Endothelial cell of umbilical vein (primary cell): ENCODE measurements at regions not wholly inside any gene's neighbourhood (a gene's known extent, or its start where the extent isn't known, plus 50 kb on each side); places are given as distances from the start of the nearest gene placed in this dataset.

Experiments used
- BruUV-seq: library from RNA; stranded (reverse); fragments of 400-500 nt; replicated peaks from 2 replicates; lab custom pipeline; 2021; lab: Mats Ljungman, UMichigan
- CTCF ChIA-PET: fragments of 300-600, 350-600 bp; sonication (Branson Sonifier 250); formaldehyde crosslinking; loops from one replicate; lab custom pipeline; 2021; ENCODE audit warnings: antibody characterized with exemption, inconsistent platforms; lab: Charles Lee
- POLR2A ChIA-PET: fragments of 300-600, 350-600 bp; sonication (Branson Sonifier 250); formaldehyde crosslinking; loops from one replicate; lab custom pipeline; 2021; ENCODE audit warnings: antibody characterized with exemption, inconsistent platforms; lab: Charles Lee
- DNase-seq: peaks from one replicate; pipeline ENCODE4 v3.0.0-alpha.2; 2011; ENCODE audit warnings: low read depth, low spot score
- FAIRE-seq: peaks from 2 replicates; lab custom pipeline; 2011; peaks lifted over from hg19 to GRCh38; lab: Jason Lieb, UNC
- H2AFZ ChIP-seq: 2 replicates; pipeline ENCODE4 v1.6.0; 2012; ENCODE audit warnings: low read depth, low read length, control low read depth, inconsistent platforms
- H3K27ac ChIP-seq: 2 replicates; pipeline ENCODE4 v1.5.1; 2011; ENCODE audit warnings: low read depth, mild to moderate bottlenecking, control low read depth, low read length, moderate library complexity; ENCODE audit not compliant: insufficient read depth
- H3K27me3 ChIP-seq, 2 experiments: 2 replicates each; pipeline versions ENCODE4 v1.6.0 to v1.6.1; 2011; ENCODE audit warnings: low read length in 2 of 2, mixed read lengths in 1 of 2; ENCODE audit not compliant: control insufficient read depth in 2 of 2, insufficient read depth in 2 of 2
- H3K36me3 ChIP-seq, 2 experiments: 2 replicates in 1 of 2; 3 replicates in 1 of 2; pipeline ENCODE4 v1.5.1; 2011; ENCODE audit warnings: low read length in 2 of 2, mild to moderate bottlenecking in 1 of 2, moderate library complexity in 1 of 2; ENCODE audit not compliant: control insufficient read depth in 2 of 2, insufficient read depth in 2 of 2; ENCODE audit errors: extremely low read depth in 1 of 2
- H3K4me1 ChIP-seq: 3 replicates; pipeline ENCODE4 v1.5.1; 2011; ENCODE audit warnings: mild to moderate bottlenecking, low read length; ENCODE audit not compliant: control insufficient read depth, insufficient read depth; ENCODE audit errors: extremely low read depth
- H3K4me2 ChIP-seq: 2 replicates; pipeline ENCODE4 v1.6.1; 2011; ENCODE audit warnings: low read length, control low read depth, mixed read lengths; ENCODE audit not compliant: insufficient read depth
- H3K4me3 ChIP-seq, 3 experiments: fragments of 200-600 bp in 1 of 3; sonication (generic), shearing (Covaris generic) in 1 of 3; replicated peaks in 1 of 3; 2 replicates each; pipeline ENCODE4 v1.5.1; 2011 to 2016; ENCODE audit warnings: control low read depth in 3 of 3, low read length in 3 of 3, mild to moderate bottlenecking in 2 of 3, inconsistent platforms in 1 of 3, low read depth in 1 of 3, moderate library complexity in 1 of 3; ENCODE audit not compliant: insufficient read depth in 1 of 3
- H3K79me2 ChIP-seq: 2 replicates; pipeline ENCODE4 v1.6.0; 2012; ENCODE audit warnings: low read length, inconsistent platforms; ENCODE audit not compliant: control insufficient read depth, insufficient read depth
- H3K9ac ChIP-seq: replicated peaks from 2 replicates; pipeline ENCODE3; 2011; ENCODE audit warnings: low read length, control low read depth; ENCODE audit not compliant: insufficient read depth; ENCODE audit errors: extremely low read depth
- H3K9me1 ChIP-seq: replicated peaks from 3 replicates; pipeline ENCODE4 v1.6.0; 2011; ENCODE audit warnings: mild to moderate bottlenecking, low read length; ENCODE audit not compliant: control insufficient read depth, insufficient read depth; ENCODE audit errors: extremely low read depth
- H3K9me3 ChIP-seq: replicated peaks from 2 replicates; pipeline ENCODE4 v1.5.1; 2012; ENCODE audit warnings: low read length, inconsistent platforms; ENCODE audit not compliant: control insufficient read depth, insufficient read depth
- H4K20me1 ChIP-seq: replicated peaks from 2 replicates; pipeline ENCODE3; 2011; ENCODE audit warnings: mild to moderate bottlenecking, low read length; ENCODE audit not compliant: control insufficient read depth, insufficient read depth; ENCODE audit errors: extremely low read depth
- CTCF ChIP-seq, 2 donors: IDR thresholded peaks; 1 replicate in 1 of 2; 2 replicates in 1 of 2; pipeline ENCODE4 v1.5.1; 2011; ENCODE audit warnings: low read length in 2 of 2, mild to moderate bottlenecking in 2 of 2, moderate library complexity in 2 of 2, control low read depth in 1 of 2, inconsistent platforms in 1 of 2, low read depth in 1 of 2; ENCODE audit not compliant: insufficient read depth in 1 of 2; ENCODE audit errors: extremely low read depth in 1 of 2
- EZH2 ChIP-seq: IDR thresholded peaks from 2 replicates; pipeline ENCODE4 v1.6.1; 2012; ENCODE audit warnings: borderline replicate concordance, low read depth, mild to moderate bottlenecking, moderate library complexity, low read length, inconsistent platforms; ENCODE audit not compliant: severe bottlenecking
- FOS ChIP-seq: IDR thresholded peaks from 2 replicates; pipeline ENCODE4 v1.6.1; 2011; ENCODE audit warnings: mild to moderate bottlenecking, low read length, moderate library complexity, borderline replicate concordance; ENCODE audit not compliant: insufficient read depth
- GATA2 ChIP-seq: IDR thresholded peaks from 2 replicates; pipeline ENCODE4 v1.7.0; 2011; ENCODE audit warnings: low read depth, mild to moderate bottlenecking, moderate library complexity, mixed read lengths, low read length; ENCODE audit not compliant: insufficient read length, insufficient read depth
- JUN ChIP-seq: IDR thresholded peaks from 2 replicates; pipeline ENCODE4 v1.6.1; 2011; ENCODE audit warnings: borderline replicate concordance, low read depth; ENCODE audit not compliant: insufficient read length, insufficient read depth
- MYC ChIP-seq: IDR thresholded peaks from one replicate; pipeline ENCODE4 v1.6.1; 2011; ENCODE audit warnings: mild to moderate bottlenecking, low read depth, low read length
- POLR2A ChIP-seq: IDR thresholded peaks from 2 replicates; pipeline ENCODE4 v1.6.1; 2012; ENCODE audit warnings: low read depth, mild to moderate bottlenecking, control low read depth, low read length
- POLR2AphosphoS5 ChIP-seq: IDR thresholded peaks from 2 replicates; pipeline ENCODE4 v1.6.1; 2012; ENCODE audit warnings: low read depth, mild to moderate bottlenecking, control low read depth, low read length, moderate library complexity; ENCODE audit not compliant: insufficient read depth
- dilution Hi-C: fragments of 300-500 bp; cut with MboI; formaldehyde crosslinking; loops from one replicate; pipeline ENCODE4 v1.15.0; 2019; ENCODE audit warnings: low sequenced_read_pairs; ENCODE audit not compliant: extremely low pct_ligation_motif_present
- intact Hi-C: fragments of 100-400 bp; cut with micrococcal nuclease; formaldehyde crosslinking; loops from one replicate; pipeline ENCODE4 v1.10.0; 2022
- TF ChIP-seq, protein P1 (sequence below): IDR thresholded peaks from 2 replicates; pipeline ENCODE4 v1.6.1; 2011; ENCODE audit not compliant: insufficient read depth, insufficient read length

GRCh38 chr9:16172796-16173195 is 620.0 kb downstream of the CCDC171 start:
- dilution Hi-C loops: no loop called here
- CTCF ChIA-PET: interaction anchor here (1.2 to 1.6 kb wide), 2 partner anchors 10 to 19 kb away, joined by 3 to 7 read pairs; no protein-coding TSS in a partner anchor
- FAIRE-seq: no peak

More at GRCh38 chr9:16172796-16173195, 620.0 kb downstream of the CCDC171 start:
- Histone ChIP-seq H3K27ac (no peak overlapping the region), H3K79me2 (no peaks in the 10 kb centered on the region), H3K4me3 (no peak overlapping the region), H3K9ac (no peak overlapping the region), H2AFZ (no peak overlapping the region), H3K9me3 (no peaks in the 10 kb centered on the region), H3K4me1 (no peaks in the 10 kb centered on the region), H3K4me2 (no peak overlapping the region), H3K27me3 (no peaks in the 10 kb centered on the region), H3K36me3 (no peaks in the 10 kb centered on the region), H4K20me1 (no peaks in the 10 kb centered on the region), H3K9me1 (no peaks in the 10 kb centered on the region)
- POLR2A ChIA-PET: no interaction called here
- BruUV-seq: no TSS peak
- TF ChIP-seq MYC (no peak), EZH2 (no peak), CTCF (IDR thresholded peaks at IDR 0.05; ENCODE audit: extremely low read depth in 1 of 2, insufficient read depth in 1 of 2, low read depth in 1 of 2, low read length in 2 of 2) (no peak), GATA2 (no peak), POLR2AphosphoS5 (no peak), FOS (no peak), JUN (no peak), POLR2A (no peak)
- TF ChIP-seq, protein P1, sequence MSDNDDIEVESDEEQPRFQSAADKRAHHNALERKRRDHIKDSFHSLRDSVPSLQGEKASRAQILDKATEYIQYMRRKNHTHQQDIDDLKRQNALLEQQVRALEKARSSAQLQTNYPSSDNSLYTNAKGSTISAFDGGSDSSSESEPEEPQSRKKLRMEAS: no peak
- no peak for DNase-seq
- intact Hi-C loops: no loop called here
